ENCODE measurements at regions not wholly inside any gene's neighbourhood (a gene's known extent, or its start where the extent isn't known, plus 50 kb on each side); places are given as distances from the start of the nearest gene placed in this dataset.

DNA sequence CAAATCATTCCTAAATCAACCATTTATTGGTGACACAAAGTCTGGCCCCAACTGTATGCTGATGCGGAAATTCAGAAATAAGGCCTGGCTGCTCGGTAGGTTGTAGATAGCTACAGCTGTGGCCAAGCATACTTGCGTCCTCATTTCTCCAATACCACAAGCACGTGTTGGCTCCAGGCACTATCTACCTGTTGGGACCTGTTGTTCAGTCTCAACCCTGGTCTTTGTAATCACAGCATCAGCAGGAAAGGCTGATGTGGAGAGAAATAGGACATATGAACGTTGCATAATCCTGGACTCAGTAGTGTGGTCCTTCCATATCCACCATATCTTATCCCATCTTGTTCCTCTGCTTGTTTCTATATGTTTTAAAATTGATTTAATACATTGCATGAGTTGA is 212.6 kb downstream of the PMAIP1 start (continued):
- TF ChIP-seq, protein P1, sequence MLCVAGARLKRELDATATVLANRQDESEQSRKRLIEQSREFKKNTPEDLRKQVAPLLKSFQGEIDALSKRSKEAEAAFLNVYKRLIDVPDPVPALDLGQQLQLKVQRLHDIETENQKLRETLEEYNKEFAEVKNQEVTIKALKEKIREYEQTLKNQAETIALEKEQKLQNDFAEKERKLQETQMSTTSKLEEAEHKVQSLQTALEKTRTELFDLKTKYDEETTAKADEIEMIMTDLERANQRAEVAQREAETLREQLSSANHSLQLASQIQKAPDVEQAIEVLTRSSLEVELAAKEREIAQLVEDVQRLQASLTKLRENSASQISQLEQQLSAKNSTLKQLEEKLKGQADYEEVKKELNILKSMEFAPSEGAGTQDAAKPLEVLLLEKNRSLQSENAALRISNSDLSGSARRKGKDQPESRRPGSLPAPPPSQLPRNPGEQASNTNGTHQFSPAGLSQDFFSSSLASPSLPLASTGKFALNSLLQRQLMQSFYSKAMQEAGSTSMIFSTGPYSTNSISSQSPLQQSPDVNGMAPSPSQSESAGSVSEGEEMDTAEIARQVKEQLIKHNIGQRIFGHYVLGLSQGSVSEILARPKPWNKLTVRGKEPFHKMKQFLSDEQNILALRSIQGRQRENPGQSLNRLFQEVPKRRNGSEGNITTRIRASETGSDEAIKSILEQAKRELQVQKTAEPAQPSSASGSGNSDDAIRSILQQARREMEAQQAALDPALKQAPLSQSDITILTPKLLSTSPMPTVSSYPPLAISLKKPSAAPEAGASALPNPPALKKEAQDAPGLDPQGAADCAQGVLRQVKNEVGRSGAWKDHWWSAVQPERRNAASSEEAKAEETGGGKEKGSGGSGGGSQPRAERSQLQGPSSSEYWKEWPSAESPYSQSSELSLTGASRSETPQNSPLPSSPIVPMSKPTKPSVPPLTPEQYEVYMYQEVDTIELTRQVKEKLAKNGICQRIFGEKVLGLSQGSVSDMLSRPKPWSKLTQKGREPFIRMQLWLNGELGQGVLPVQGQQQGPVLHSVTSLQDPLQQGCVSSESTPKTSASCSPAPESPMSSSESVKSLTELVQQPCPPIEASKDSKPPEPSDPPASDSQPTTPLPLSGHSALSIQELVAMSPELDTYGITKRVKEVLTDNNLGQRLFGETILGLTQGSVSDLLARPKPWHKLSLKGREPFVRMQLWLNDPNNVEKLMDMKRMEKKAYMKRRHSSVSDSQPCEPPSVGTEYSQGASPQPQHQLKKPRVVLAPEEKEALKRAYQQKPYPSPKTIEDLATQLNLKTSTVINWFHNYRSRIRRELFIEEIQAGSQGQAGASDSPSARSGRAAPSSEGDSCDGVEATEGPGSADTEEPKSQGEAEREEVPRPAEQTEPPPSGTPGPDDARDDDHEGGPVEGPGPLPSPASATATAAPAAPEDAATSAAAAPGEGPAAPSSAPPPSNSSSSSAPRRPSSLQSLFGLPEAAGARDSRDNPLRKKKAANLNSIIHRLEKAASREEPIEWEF (IDR thresholded peaks at IDR 0.05; ENCODE audit: insufficient replicate concordance, low read depth, low read length) = no peak
- TF ChIP-seq EP300 (IDR thresholded peaks at IDR 0.05; ENCODE audit: borderline replicate concordance in 1 of 2, control insufficient read depth in 1 of 2, low read depth in 2 of 2, low read length in 2 of 2) = no peak
- TF ChIP-seq NR2C2 (IDR thresholded peaks at IDR 0.05; ENCODE audit: borderline replicate concordance, control insufficient read depth, insufficient read length, low read depth) = no peak
- no peak for TF ChIP-seq DPF2 (IDR thresholded peaks at IDR 0.05)
- no peak for TF ChIP-seq SRF (IDR thresholded peaks at IDR 0.05; ENCODE audit: low read depth in 2 of 2, low read length in 2 of 2)

DNA sequence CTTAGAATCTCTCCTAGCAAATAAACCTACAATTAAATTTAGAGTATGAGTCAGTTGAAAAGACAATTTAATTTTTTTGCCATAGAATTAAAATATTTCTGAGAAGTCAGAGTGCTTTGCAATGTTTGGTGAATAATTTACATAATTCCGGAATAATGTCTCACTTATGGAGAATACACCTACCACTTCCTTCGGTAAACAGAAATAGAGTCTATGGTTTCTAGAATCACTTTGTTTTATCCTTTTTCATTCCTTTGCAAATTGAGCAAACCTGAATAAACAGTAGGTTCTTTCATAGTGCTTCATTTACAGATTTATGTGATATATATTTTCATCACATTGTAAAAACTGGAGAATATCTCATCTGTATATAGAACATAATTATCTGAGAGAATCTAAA is 211.7 kb downstream of the PMAIP1 start:
- no peak overlapping the region for H3K27ac ChIP-seq (ENCODE audit: control insufficient read depth, insufficient read depth)
- no peaks in the 10 kb centered on the region for H4K20me1 ChIP-seq (ENCODE audit: control insufficient read depth, insufficient read depth)
- no peak overlapping the region for H3K4me3 ChIP-seq
- FAIRE-seq = no peak
- no peak for ATAC-seq
- H3K36me3 ChIP-seq (ENCODE audit: control insufficient read depth in 2 of 2, insufficient read depth in 2 of 2, low read length in 1 of 2) = no peaks in the 10 kb centered on the region
- no peak for DNase-seq (ENCODE audit: low read depth, low spot score)
- no peak overlapping the region for H3K9ac ChIP-seq (ENCODE audit: control insufficient read depth, insufficient read depth, low read length)
- ChIA-PET CTCF (interaction anchor here (0.7 kb wide), 1 partner anchor 427 kb away, joined by 3 read pairs; no protein-coding TSS in a partner anchor), POLR2A (no interaction called here), SMC1A (ENCODE audit: uncharacterized antibody, unreplicated experiment) (no interaction called here), RAD21 (ENCODE audit: unreplicated experiment) (no interaction called here)
- H3K4me2 ChIP-seq (ENCODE audit: control insufficient read depth, insufficient read depth) = no peak overlapping the region
- 54% methylated on average over 2 of the region's 2 CpGs for WGBS (ENCODE audit: insufficient coverage, insufficient replicate concordance, low lambda C conversion rate, missing lambda C conversion rate)
- no peaks in the 10 kb centered on the region for H3K4me1 ChIP-seq (ENCODE audit: control insufficient read depth, insufficient read depth, low read length)
- in situ Hi-C loops (cut with MboI) (no loop called here), intact Hi-C loops (cut with micrococcal nuclease; ENCODE audit: unreplicated experiment) (no loop called here)
- no peaks in the 10 kb centered on the region for H3K79me2 ChIP-seq (ENCODE audit: control insufficient read depth, insufficient read depth, low read length)
- no TSS peak for BruUV-seq (replicated peaks)
- TF ChIP-seq SMC3 (IDR thresholded peaks at IDR 0.05; ENCODE audit: borderline replicate concordance, low read length) (no peak), KAT2A (conservative IDR thresholded peaks at IDR 0.05; ENCODE audit: control insufficient read depth, low read depth, low read length) (no peak)
- no peaks in the 10 kb centered on the region for H3K27me3 ChIP-seq (replicated peaks in 1 of 2; ENCODE audit: control insufficient read depth in 2 of 2, insufficient read depth in 2 of 2, low read length in 1 of 2)
- no peak overlapping the region for H2AFZ ChIP-seq (ENCODE audit: control insufficient read depth, low read depth, low read length)
- H3K9me3 ChIP-seq (replicated peaks; ENCODE audit: control insufficient read depth, insufficient read depth, low read length) = no peaks in the 10 kb centered on the region

Measured in GM12878 (cell line).